ENCODE measurements at regions not wholly inside any gene's neighbourhood (a gene's known extent, or its start where the extent isn't known, plus 50 kb on each side); places are given as distances from the start of the nearest gene placed in this dataset.

GRCh38 chr1:30484668-30485067 is 238.7 kb downstream of the MATN1 start:
- DNase-seq (ENCODE audit: insufficient read length, low spot score) (no peak), FAIRE-seq (no peak)
- no peak for TF ChIP-seq POLR2A (IDR thresholded peaks at IDR 0.05; ENCODE audit: low read depth, low read length)

GRCh38 chr1:30479575-30479974 is 243.8 kb downstream of the MATN1 start:
- TF ChIP-seq POLR2A (IDR thresholded peaks at IDR 0.05; ENCODE audit: low read depth, low read length): no peak
- no peak for DNase-seq (ENCODE audit: insufficient read length, low spot score)
- FAIRE-seq: no peak

- FAIRE-seq: no peak
- no peak for DNase-seq (ENCODE audit: insufficient read length, low spot score)
- no peak for TF ChIP-seq POLR2A (IDR thresholded peaks at IDR 0.05; ENCODE audit: low read depth, low read length)
These were observed 244.4 kb downstream of the MATN1 start for GRCh38 chr1:30478799-30479563.

GRCh38 chr1:30478283-30478682 is 245.1 kb downstream of the MATN1 start:
- no peak for TF ChIP-seq POLR2A (IDR thresholded peaks at IDR 0.05; ENCODE audit: low read depth, low read length)
- FAIRE-seq (no peak), DNase-seq (ENCODE audit: insufficient read length, low spot score) (no peak)

GRCh38 chr1:30477588-30477987 is 245.8 kb downstream of the MATN1 start:
- no peak for DNase-seq (ENCODE audit: insufficient read length, low spot score)
- no peak for TF ChIP-seq POLR2A (IDR thresholded peaks at IDR 0.05; ENCODE audit: low read depth, low read length)
- no peak for FAIRE-seq

GRCh38 chr1:30476911-30477459 is 246.4 kb downstream of the MATN1 start:
- no peak for FAIRE-seq
- no peak for TF ChIP-seq POLR2A (IDR thresholded peaks at IDR 0.05; ENCODE audit: low read depth, low read length)
- DNase-seq (ENCODE audit: insufficient read length, low spot score): no peak

- DNase-seq (ENCODE audit: insufficient read length, low spot score): no peak
- no peak for FAIRE-seq
- TF ChIP-seq POLR2A (IDR thresholded peaks at IDR 0.05; ENCODE audit: low read depth, low read length): no peak
These were observed 246.9 kb downstream of the MATN1 start for GRCh38 chr1:30476476-30476875.

- DNase-seq (ENCODE audit: insufficient read length, low spot score) (no peak), FAIRE-seq (no peak)
- no peak for TF ChIP-seq POLR2A (IDR thresholded peaks at IDR 0.05; ENCODE audit: low read depth, low read length)
These were observed 247.4 kb downstream of the MATN1 start for GRCh38 chr1:30475966-30476365.

GRCh38 chr1:30475201-30475600 is 248.2 kb downstream of the MATN1 start:
- FAIRE-seq: no peak
- no peak for DNase-seq (ENCODE audit: insufficient read length, low spot score)
- no peak for TF ChIP-seq POLR2A (IDR thresholded peaks at IDR 0.05; ENCODE audit: low read depth, low read length)

GRCh38 chr1:30474818-30475200 is 248.6 kb downstream of the MATN1 start:
- no peak for FAIRE-seq
- TF ChIP-seq POLR2A (IDR thresholded peaks at IDR 0.05; ENCODE audit: low read depth, low read length): no peak
- DNase-seq (ENCODE audit: insufficient read length, low spot score): no peak

GRCh38 chr1:30473922-30474817 is 249.2 kb downstream of the MATN1 start:
- FAIRE-seq (no peak), DNase-seq (ENCODE audit: insufficient read length, low spot score) (no peak)
- no peak for TF ChIP-seq POLR2A (IDR thresholded peaks at IDR 0.05; ENCODE audit: low read depth, low read length)

- FAIRE-seq: no peak
- DNase-seq (ENCODE audit: insufficient read length, low spot score): no peak
- no peak for TF ChIP-seq POLR2A (IDR thresholded peaks at IDR 0.05; ENCODE audit: low read depth, low read length)
These were observed 250.9 kb downstream of the MATN1 start for GRCh38 chr1:30472526-30472925.

GRCh38 chr1:30472009-30472408 is 251.4 kb downstream of the MATN1 start:
- TF ChIP-seq POLR2A (IDR thresholded peaks at IDR 0.05; ENCODE audit: low read depth, low read length): no peak
- FAIRE-seq: no peak
- DNase-seq (ENCODE audit: insufficient read length, low spot score): no peak

- TF ChIP-seq POLR2A (IDR thresholded peaks at IDR 0.05; ENCODE audit: low read depth, low read length): no peak
- no peak for DNase-seq (ENCODE audit: insufficient read length, low spot score)
- FAIRE-seq: no peak
These were observed 252.1 kb downstream of the MATN1 start for GRCh38 chr1:30471307-30471706.

Data from H54 (cell line).